Thyroid gland (tissue), 4 donors: ENCODE measurements at regions not wholly inside any gene's neighbourhood (a gene's known extent, or its start where the extent isn't known, plus 50 kb on each side); places are given as distances from the start of the nearest gene placed in this dataset.

Experiments
- DNase-seq, 2 donors: peaks; one replicate each; pipeline ENCODE4 v3.0.0-alpha.2; 2019
- H3K27ac ChIP-seq, 3 donors: fragments of 200-600 bp; sonication (generic); 1 replicate in 2 of 3; 2 replicates in 1 of 3; pipeline ENCODE4 v1.5.1; 2016 to 2019; ENCODE audit warnings: mild to moderate bottlenecking in 1 of 3, moderate library complexity in 1 of 3
- H3K27me3 ChIP-seq: fragments of 200-600 bp; sonication (generic); one replicate; pipeline ENCODE4 v1.5.1; 2019
- H3K36me3 ChIP-seq, 2 donors: fragments of 200-600 bp; sonication (generic); one replicate each; pipeline ENCODE4 v1.5.1; 2016 to 2019
- H3K4me1 ChIP-seq, 2 donors: fragments of 200-600 bp; sonication (generic); one replicate each; pipeline ENCODE4 v1.5.1; 2017 to 2019
- H3K4me3 ChIP-seq, 3 donors: fragments of 200-600 bp; sonication (generic); replicated peaks in 1 of 3; 1 replicate in 2 of 3; 2 replicates in 1 of 3; pipeline ENCODE4 v1.5.1; 2016; ENCODE audit warnings: mild to moderate bottlenecking in 1 of 3
- H3K9me3 ChIP-seq: fragments of 200-600 bp; sonication (generic); one replicate; pipeline ENCODE4 v1.5.1; 2017
- POLR2A ChIP-seq, 2 donors: fragments of 450-650 bp; IDR thresholded peaks; one replicate each; pipeline ENCODE4 v1.6.1; 2017; ENCODE audit warnings: antibody characterized with exemption in 2 of 2, mild to moderate bottlenecking in 2 of 2, moderate library complexity in 1 of 2
- WGBS, 2 donors: methylation state at CpG; one replicate each; pipeline ENCODE4 v1.1.5; 2017; 5-methylcytosine and 5-hydroxymethylcytosine counted together
- intact Hi-C: fragments of 100-400 bp; cut with DNase I; formaldehyde crosslinking; loops from one replicate; pipeline ENCODE4 v1.15.1; 2023
- TF ChIP-seq, protein P1 (sequence below), 6 experiments: fragments of 200-600 bp in 3 of 6; fragments of 450-650 bp in 3 of 6; sonication (generic) in 3 of 6; IDR thresholded peaks; one replicate each; pipeline ENCODE4 v1.5.1; 2016 to 2019; ENCODE audit warnings: antibody characterized with exemption in 6 of 6, mild to moderate bottlenecking in 2 of 6, inconsistent platforms in 1 of 6, moderate library complexity in 1 of 6

DNA sequence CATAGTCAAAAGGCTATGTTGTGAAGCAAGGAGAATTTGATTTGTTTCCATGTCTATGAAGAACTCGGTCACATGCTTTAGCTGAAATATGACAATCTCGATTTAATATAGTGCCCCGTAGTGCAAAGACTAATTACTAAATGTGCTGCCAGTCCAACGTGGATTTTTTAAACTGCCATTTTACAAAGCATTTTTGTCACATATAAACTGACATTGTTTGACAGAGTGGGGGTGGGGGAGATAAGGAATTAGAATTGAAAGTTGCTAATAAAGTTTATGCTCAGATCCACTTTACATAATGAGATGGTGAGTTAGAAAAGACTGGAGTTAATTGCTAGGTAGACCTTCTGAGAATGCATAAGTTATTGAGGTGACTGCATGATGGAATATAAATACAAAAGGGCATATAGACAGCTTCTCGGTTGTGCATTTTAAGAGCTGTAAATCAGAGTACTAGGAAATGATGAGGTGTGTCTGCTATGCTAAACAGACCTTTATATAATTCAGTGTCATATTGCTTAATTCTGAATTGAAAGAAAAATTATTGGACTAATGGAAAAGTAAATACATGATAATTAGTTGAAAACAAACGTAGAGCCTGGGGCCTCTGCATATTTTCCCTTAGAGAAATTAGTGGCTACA lies 158.9 kb upstream of the MTNR1B start:
- H3K4me3 ChIP-seq = no peak overlapping the region
- H3K4me1 ChIP-seq = no peaks in the 10 kb centered on the region
- H3K36me3 ChIP-seq = no peaks in the 10 kb centered on the region
- 86 to 88% methylated on average over 6 of the region's 6 CpGs for WGBS, 2 donors
- no peak for TF ChIP-seq POLR2A (IDR thresholded peaks at IDR 0.05)
- TF ChIP-seq, protein P1, sequence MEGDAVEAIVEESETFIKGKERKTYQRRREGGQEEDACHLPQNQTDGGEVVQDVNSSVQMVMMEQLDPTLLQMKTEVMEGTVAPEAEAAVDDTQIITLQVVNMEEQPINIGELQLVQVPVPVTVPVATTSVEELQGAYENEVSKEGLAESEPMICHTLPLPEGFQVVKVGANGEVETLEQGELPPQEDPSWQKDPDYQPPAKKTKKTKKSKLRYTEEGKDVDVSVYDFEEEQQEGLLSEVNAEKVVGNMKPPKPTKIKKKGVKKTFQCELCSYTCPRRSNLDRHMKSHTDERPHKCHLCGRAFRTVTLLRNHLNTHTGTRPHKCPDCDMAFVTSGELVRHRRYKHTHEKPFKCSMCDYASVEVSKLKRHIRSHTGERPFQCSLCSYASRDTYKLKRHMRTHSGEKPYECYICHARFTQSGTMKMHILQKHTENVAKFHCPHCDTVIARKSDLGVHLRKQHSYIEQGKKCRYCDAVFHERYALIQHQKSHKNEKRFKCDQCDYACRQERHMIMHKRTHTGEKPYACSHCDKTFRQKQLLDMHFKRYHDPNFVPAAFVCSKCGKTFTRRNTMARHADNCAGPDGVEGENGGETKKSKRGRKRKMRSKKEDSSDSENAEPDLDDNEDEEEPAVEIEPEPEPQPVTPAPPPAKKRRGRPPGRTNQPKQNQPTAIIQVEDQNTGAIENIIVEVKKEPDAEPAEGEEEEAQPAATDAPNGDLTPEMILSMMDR (IDR thresholded peaks at IDR 0.05) = no peak
- H3K27ac ChIP-seq = no peak overlapping the region
- no peaks in the 10 kb centered on the region for H3K27me3 ChIP-seq
- H3K9me3 ChIP-seq = no peaks in the 10 kb centered on the region
- no peak for DNase-seq
- intact Hi-C loops = no loop called here

DNA sequence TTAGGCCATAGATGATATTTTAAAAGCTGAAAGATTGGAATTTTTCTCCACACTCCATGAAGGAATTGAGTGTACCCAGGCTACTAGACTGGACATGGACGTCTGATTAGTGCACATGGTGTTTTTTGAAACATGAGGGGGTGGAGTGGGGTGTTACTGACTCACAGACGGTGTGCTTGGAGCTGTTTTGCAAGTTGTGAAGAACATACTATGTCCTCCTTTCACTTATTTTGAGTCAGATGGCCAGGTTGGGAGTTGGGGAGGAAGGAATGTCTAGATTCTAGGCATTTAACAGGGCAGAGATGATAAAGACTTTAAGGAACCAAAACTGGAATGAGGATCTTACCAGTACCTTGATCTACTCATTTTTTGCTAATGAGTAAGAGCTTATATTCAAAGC lies 158.1 kb upstream of the MTNR1B start:
- no peak for TF ChIP-seq POLR2A (IDR thresholded peaks at IDR 0.05)
- TF ChIP-seq, protein P1 (IDR thresholded peaks at IDR 0.05) = no peak
- whole genome bisulfite sequencing, 2 donors = 12 to 27% methylated on average over 2 of the region's 2 CpGs
- no peaks in the 10 kb centered on the region for H3K9me3 ChIP-seq
- no peaks in the 10 kb centered on the region for H3K36me3 ChIP-seq
- no peak overlapping the region for H3K4me3 ChIP-seq
- H3K4me1 ChIP-seq = no peaks in the 10 kb centered on the region
- intact Hi-C loops = no loop called here
- no peaks in the 10 kb centered on the region for H3K27me3 ChIP-seq
- DNase-seq = peak; percentile 34 to 37
- no peak overlapping the region for H3K27ac ChIP-seq

- Histone ChIP-seq H3K4me3 (no peak overlapping the region), H3K36me3 (no peaks in the 10 kb centered on the region), H3K9me3 (no peaks in the 10 kb centered on the region), H3K27me3 (no peaks in the 10 kb centered on the region), H3K4me1 (no peaks in the 10 kb centered on the region), H3K27ac (no peak overlapping the region)
- 65 to 81% methylated on average over 5 of the region's 5 CpGs for whole genome bisulfite sequencing, 2 donors
- DNase-seq = no peak
- TF ChIP-seq, protein P1 (IDR thresholded peaks at IDR 0.05) = no peak
- no peak for TF ChIP-seq POLR2A (IDR thresholded peaks at IDR 0.05)
- intact Hi-C loops = no loop called here
Measured at GRCh38 chr11:92812841-92813240, 156.6 kb upstream of the MTNR1B start.

DNA sequence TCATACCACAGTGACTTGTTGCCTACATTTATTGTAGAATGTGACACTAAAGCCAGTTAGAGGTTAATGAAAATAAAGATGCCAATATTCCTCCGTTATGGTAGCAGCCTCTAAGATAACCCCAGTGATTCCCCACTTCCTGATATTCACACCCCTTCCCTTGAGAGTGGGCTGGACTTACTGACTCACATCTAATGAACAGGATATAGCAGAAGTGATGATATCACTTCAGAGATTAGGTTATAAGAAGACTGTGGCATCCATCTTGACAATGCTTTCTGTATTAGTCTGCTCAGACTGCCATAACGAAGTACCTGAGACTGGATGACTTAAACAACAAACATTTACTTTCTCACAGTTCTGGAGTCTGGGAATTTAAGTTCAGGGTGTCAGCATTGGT lies 149.6 kb upstream of the MTNR1B start:
- peaks cover 0 to 4% of the 10 kb centered on the region in 2 donors for H3K4me1 ChIP-seq
- intact Hi-C loops = no loop called here
- WGBS, 2 donors = 82 to 83% methylated on average over 2 of the region's 2 CpGs

DNA sequence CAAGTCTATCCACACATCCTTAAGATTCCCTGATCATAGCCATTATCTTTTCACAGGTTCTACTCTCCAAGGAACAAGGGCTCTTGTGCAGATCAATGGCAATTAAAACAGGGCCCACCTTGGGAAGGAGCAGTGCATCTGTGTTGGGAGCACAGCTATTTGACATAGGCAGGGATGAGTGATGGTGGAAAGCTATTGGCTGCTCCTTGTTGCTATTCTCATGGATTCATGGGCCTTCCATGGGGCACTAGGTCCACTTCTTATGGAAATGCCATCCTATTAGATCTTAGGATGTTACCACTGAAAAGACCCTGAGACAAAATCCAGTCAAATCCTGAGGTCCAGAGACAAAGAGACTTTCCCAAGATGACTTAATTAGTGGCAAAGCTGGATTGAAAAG lies 148.6 kb upstream of the MTNR1B start:
- no peak for TF ChIP-seq POLR2A (IDR thresholded peaks at IDR 0.05)
- TF ChIP-seq, protein P1 (IDR thresholded peaks at IDR 0.05) = no peak
- no peaks in the 10 kb centered on the region for H3K9me3 ChIP-seq
- H3K27me3 ChIP-seq = no peaks in the 10 kb centered on the region
- intact Hi-C loops = no loop called here
- H3K36me3 ChIP-seq = no peaks in the 10 kb centered on the region
- H3K4me3 ChIP-seq = no peak overlapping the region
- H3K4me1 ChIP-seq = peaks cover 0 to 6% of the 10 kb centered on the region in 2 donors
- H3K27ac ChIP-seq = no peak overlapping the region
- DNase-seq = no peak

More for the DNA sequence above, 149.6 kb upstream of the MTNR1B start:
- DNase-seq = no peak
- TF ChIP-seq, protein P1 (IDR thresholded peaks at IDR 0.05) = no peak
- TF ChIP-seq POLR2A (IDR thresholded peaks at IDR 0.05) = no peak
- no peaks in the 10 kb centered on the region for H3K27me3 ChIP-seq
- H3K36me3 ChIP-seq = no peaks in the 10 kb centered on the region
- H3K4me3 ChIP-seq = no peak overlapping the region
- no peak overlapping the region for H3K27ac ChIP-seq
- H3K9me3 ChIP-seq = no peaks in the 10 kb centered on the region
